Liver (tissue), 8 donors: ENCODE measurements at regions not wholly inside any gene's neighbourhood (a gene's known extent, or its start where the extent isn't known, plus 50 kb on each side); places are given as distances from the start of the nearest gene placed in this dataset.

ENCODE experiments used
- DNase-seq: peaks from one replicate; pipeline ENCODE4 v3.0.0-alpha.2; 2017; ENCODE audit warnings: low spot score
- H3K27ac ChIP-seq, 2 donors: one replicate each; pipeline ENCODE4 v1.7.0; 2013; ENCODE audit warnings: inconsistent platforms in 2 of 2, low read length in 2 of 2, control low read depth in 1 of 2, low read depth in 1 of 2, mild to moderate bottlenecking in 1 of 2
- H3K27me3 ChIP-seq, 4 donors: one replicate each; pipeline versions ENCODE4 v1.6.1 to v1.7.0; 2013; ENCODE audit warnings: low read length in 3 of 4, inconsistent platforms in 1 of 4, mild to moderate bottlenecking in 1 of 4, moderate library complexity in 1 of 4; ENCODE audit not compliant: control insufficient read depth in 4 of 4, insufficient read depth in 4 of 4
- H3K36me3 ChIP-seq, 4 donors: one replicate each; pipeline versions ENCODE4 v1.6.1 to v1.7.0; 2013; ENCODE audit warnings: low read length in 3 of 4, mild to moderate bottlenecking in 3 of 4, low read depth in 1 of 4, moderate library complexity in 1 of 4; ENCODE audit not compliant: control insufficient read depth in 4 of 4, insufficient read depth in 3 of 4
- H3K4me1 ChIP-seq, 4 donors: one replicate each; pipeline versions ENCODE4 v1.6.1 to v1.7.0; 2013; ENCODE audit warnings: low read length in 3 of 4, mild to moderate bottlenecking in 3 of 4, moderate library complexity in 1 of 4; ENCODE audit not compliant: control insufficient read depth in 4 of 4, insufficient read depth in 4 of 4
- H3K4me3 ChIP-seq, 3 donors: one replicate each; pipeline versions ENCODE4 v1.6.1 to v1.7.0; 2013; ENCODE audit warnings: low read length in 3 of 3, control low read depth in 1 of 3, low read depth in 1 of 3, mild to moderate bottlenecking in 1 of 3
- H3K9ac ChIP-seq, 2 donors: one replicate each; pipeline ENCODE4 v1.7.0; 2013; ENCODE audit warnings: low read length in 2 of 2, mild to moderate bottlenecking in 2 of 2, moderate library complexity in 2 of 2, control low read depth in 1 of 2, low read depth in 1 of 2
- H3K9me3 ChIP-seq, 4 donors: one replicate each; pipeline versions ENCODE4 v1.6.1 to v1.7.0; 2013; ENCODE audit warnings: low read length in 3 of 4; ENCODE audit not compliant: control insufficient read depth in 4 of 4
- CTCF ChIP-seq: fragments of 150-350 bp; IDR thresholded peaks from 2 replicates; pipeline ENCODE4 v1.5.1; 2017; ENCODE audit warnings: improper control_type of control experiment, low read depth, low read length; ENCODE audit not compliant: missing input control
- FOXA1 ChIP-seq: IDR thresholded peaks from 2 replicates; pipeline ENCODE4 v1.6.1; 2016; ENCODE audit warnings: antibody characterized with exemption
- FOXA2 ChIP-seq: IDR thresholded peaks from 2 replicates; pipeline ENCODE4 v1.6.1; 2016; ENCODE audit warnings: antibody characterized with exemption
- GABPA ChIP-seq, 2 donors: IDR thresholded peaks in 1 of 2; conservative IDR thresholded peaks in 1 of 2; 2 replicates each; pipeline ENCODE4 v1.6.1; 2016; ENCODE audit warnings: antibody characterized with exemption in 2 of 2, mild to moderate bottlenecking in 1 of 2, moderate library complexity in 1 of 2
- HNF4G ChIP-seq: IDR thresholded peaks from 2 replicates; pipeline ENCODE4 v1.6.1; 2016; ENCODE audit warnings: antibody characterized with exemption
- JUND ChIP-seq, 2 donors: IDR thresholded peaks; 2 replicates each; pipeline ENCODE4 v1.6.1; 2016; ENCODE audit warnings: antibody characterized with exemption in 2 of 2
- RAD21 ChIP-seq, 2 donors: IDR thresholded peaks; 2 replicates each; pipeline ENCODE4 v1.6.1; 2016; ENCODE audit warnings: antibody characterized with exemption in 2 of 2, mild to moderate bottlenecking in 2 of 2
- RXRA ChIP-seq, 2 donors: IDR thresholded peaks; 2 replicates each; pipeline ENCODE4 v1.6.1; 2017 to 2018; ENCODE audit warnings: antibody characterized with exemption in 2 of 2, mild to moderate bottlenecking in 1 of 2
- TAF1 ChIP-seq: conservative IDR thresholded peaks from 2 replicates; pipeline ENCODE4 v1.6.1; 2016; ENCODE audit warnings: antibody characterized with exemption, mild to moderate bottlenecking
- YY1 ChIP-seq: IDR thresholded peaks from 2 replicates; pipeline ENCODE4 v1.6.1; 2016; ENCODE audit warnings: antibody characterized with exemption, mild to moderate bottlenecking
- ZBTB33 ChIP-seq: IDR thresholded peaks from 2 replicates; pipeline ENCODE4 v1.6.1; 2016; ENCODE audit warnings: antibody characterized with exemption
- WGBS: extraction: QIAGEN DNeasy Blood & Tissue Kit; methylation state at CpG from one replicate; pipeline ENCODE4 v1.1.7; 2013; 5-methylcytosine and 5-hydroxymethylcytosine counted together
- TF ChIP-seq, protein P1 (sequence below): IDR thresholded peaks from 2 replicates; pipeline ENCODE4 v1.6.1; 2016; ENCODE audit warnings: antibody characterized with exemption
- TF ChIP-seq, protein P2 (sequence below): IDR thresholded peaks from 2 replicates; pipeline ENCODE4 v1.6.1; 2016; ENCODE audit warnings: antibody characterized with exemption, mild to moderate bottlenecking
- TF ChIP-seq, protein P3 (sequence below): IDR thresholded peaks from 2 replicates; pipeline ENCODE4 v1.6.1; 2016; ENCODE audit warnings: antibody characterized with exemption
- donor health status: healthy.
- donor health status: healthy.
- donor health status: healthy.
- donor health status: healthy.
- donor health status: healthy.

- H3K27ac ChIP-seq = no peak overlapping the region
- no peaks in the 10 kb centered on the region for H3K9me3 ChIP-seq
- H3K4me1 ChIP-seq = no peaks in the 10 kb centered on the region
- 83% methylated on average over 7 of the region's 7 CpGs for whole genome bisulfite sequencing
- no peaks in the 10 kb centered on the region for H3K36me3 ChIP-seq
- DNase-seq = no peak
- peaks cover 0 to 13% (median 2%) of the 10 kb centered on the region in 4 donors for H3K27me3 ChIP-seq
- no peak overlapping the region for H3K4me3 ChIP-seq
- TF ChIP-seq JUND (IDR thresholded peaks at IDR 0.05) = no peak
- no peak for TF ChIP-seq YY1
- TF ChIP-seq RAD21 (IDR thresholded peaks at IDR 0.05) = no peak
- TF ChIP-seq, protein P1, sequence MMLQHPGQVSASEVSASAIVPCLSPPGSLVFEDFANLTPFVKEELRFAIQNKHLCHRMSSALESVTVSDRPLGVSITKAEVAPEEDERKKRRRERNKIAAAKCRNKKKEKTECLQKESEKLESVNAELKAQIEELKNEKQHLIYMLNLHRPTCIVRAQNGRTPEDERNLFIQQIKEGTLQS = no peak
- TF ChIP-seq FOXA1 = no peak
- no peak for TF ChIP-seq RXRA (IDR thresholded peaks at IDR 0.05)
- no peak for TF ChIP-seq TAF1
- H3K9ac ChIP-seq = no peak overlapping the region
These were observed 204.4 kb upstream of the LHX5 start for GRCh38 chr12:113676117-113676516.

DNA sequence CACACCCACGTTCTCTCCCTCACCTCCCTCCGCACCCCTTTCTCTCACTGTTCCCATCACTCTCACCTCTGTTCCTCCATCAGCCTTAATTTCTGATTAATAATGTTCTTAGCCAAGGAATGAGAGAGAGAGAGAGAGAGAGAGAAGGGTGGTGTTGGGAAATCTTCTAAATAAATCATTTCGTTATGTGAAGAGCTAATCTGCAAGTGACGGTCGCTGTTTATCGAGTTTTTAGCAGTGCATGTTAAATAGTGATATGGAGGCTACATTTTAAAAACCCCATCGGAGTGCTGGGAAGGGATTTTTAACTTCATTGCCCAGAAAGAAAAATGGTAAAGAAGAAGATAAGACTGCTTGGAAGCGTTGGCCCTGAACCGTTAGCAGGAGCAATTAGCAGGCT lies 203.3 kb upstream of the LHX5 start:
- H3K4me3 ChIP-seq = no peak overlapping the region
- no peak overlapping the region for H3K27ac ChIP-seq
- H3K4me1 ChIP-seq = no peaks in the 10 kb centered on the region
- TF ChIP-seq, protein P2, sequence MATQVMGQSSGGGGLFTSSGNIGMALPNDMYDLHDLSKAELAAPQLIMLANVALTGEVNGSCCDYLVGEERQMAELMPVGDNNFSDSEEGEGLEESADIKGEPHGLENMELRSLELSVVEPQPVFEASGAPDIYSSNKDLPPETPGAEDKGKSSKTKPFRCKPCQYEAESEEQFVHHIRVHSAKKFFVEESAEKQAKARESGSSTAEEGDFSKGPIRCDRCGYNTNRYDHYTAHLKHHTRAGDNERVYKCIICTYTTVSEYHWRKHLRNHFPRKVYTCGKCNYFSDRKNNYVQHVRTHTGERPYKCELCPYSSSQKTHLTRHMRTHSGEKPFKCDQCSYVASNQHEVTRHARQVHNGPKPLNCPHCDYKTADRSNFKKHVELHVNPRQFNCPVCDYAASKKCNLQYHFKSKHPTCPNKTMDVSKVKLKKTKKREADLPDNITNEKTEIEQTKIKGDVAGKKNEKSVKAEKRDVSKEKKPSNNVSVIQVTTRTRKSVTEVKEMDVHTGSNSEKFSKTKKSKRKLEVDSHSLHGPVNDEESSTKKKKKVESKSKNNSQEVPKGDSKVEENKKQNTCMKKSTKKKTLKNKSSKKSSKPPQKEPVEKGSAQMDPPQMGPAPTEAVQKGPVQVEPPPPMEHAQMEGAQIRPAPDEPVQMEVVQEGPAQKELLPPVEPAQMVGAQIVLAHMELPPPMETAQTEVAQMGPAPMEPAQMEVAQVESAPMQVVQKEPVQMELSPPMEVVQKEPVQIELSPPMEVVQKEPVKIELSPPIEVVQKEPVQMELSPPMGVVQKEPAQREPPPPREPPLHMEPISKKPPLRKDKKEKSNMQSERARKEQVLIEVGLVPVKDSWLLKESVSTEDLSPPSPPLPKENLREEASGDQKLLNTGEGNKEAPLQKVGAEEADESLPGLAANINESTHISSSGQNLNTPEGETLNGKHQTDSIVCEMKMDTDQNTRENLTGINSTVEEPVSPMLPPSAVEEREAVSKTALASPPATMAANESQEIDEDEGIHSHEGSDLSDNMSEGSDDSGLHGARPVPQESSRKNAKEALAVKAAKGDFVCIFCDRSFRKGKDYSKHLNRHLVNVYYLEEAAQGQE = no peak
- TF ChIP-seq RAD21 (IDR thresholded peaks at IDR 0.05) (no peak), HNF4G (no peak)
- WGBS = 54% methylated on average over 9 of the region's 9 CpGs
- no peak for DNase-seq
- no peaks in the 10 kb centered on the region for H3K36me3 ChIP-seq
- no peaks in the 10 kb centered on the region for H3K9me3 ChIP-seq
- no peak overlapping the region for H3K9ac ChIP-seq
- peaks cover 0 to 12% (median 2%) of the 10 kb centered on the region in 4 donors for H3K27me3 ChIP-seq

DNA sequence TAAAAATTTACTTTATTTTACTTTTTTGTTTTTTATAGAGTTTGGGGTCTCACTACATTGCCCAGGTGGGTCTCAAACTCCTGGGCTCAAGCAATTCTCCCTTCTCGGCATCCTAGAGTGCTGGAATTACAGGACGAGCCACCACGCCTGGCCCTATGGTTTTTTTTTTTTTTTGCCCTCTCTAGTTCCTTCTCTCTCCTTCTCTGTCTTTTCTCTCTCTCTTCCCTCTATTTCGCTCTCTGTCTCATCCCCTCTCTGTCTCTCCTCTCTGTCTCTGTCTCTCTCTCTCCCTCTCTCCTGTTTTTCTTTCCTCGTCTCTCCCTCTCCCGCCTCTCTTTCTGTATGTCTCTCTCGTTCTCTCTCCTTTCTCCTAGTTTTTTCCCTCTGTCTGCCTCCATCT lies 202.6 kb upstream of the LHX5 start:
- Histone ChIP-seq H3K4me1 (no peaks in the 10 kb centered on the region), H3K9me3 (no peaks in the 10 kb centered on the region), H3K36me3 (no peaks in the 10 kb centered on the region), H3K4me3 (no peak overlapping the region), H3K9ac (no peak overlapping the region), H3K27ac (no peak overlapping the region), H3K27me3 (peaks cover 0 to 12% (median 2%) of the 10 kb centered on the region in 4 donors)
- DNase-seq = no peak
- TF ChIP-seq GABPA (IDR thresholded peaks at IDR 0.05 in 1 of 2, conservative IDR thresholded peaks at IDR 0.05 in 1 of 2) = no peak
- no peak for TF ChIP-seq TAF1
- no peak for TF ChIP-seq FOXA2
- no peak for TF ChIP-seq CTCF
- no peak for TF ChIP-seq RXRA (IDR thresholded peaks at IDR 0.05)
- TF ChIP-seq ZBTB33 = no peak
- TF ChIP-seq, protein P3, sequence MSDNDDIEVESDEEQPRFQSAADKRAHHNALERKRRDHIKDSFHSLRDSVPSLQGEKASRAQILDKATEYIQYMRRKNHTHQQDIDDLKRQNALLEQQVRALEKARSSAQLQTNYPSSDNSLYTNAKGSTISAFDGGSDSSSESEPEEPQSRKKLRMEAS = no peak
- 71% methylated on average over 7 of the region's 7 CpGs for WGBS
